Psoas muscle (tissue), 7 donors: ENCODE measurements at regions not wholly inside any gene's neighbourhood (a gene's known extent, or its start where the extent isn't known, plus 50 kb on each side); places are given as distances from the start of the nearest gene placed in this dataset.

Experiments used
- ATAC-seq, 4 donors: fragments of 200-7000 bp; cut with Tn5 transposase; one replicate each; pipeline ENCODE4 v1.9.1; 2020; ENCODE audit warnings: moderate library complexity in 3 of 4, mild to moderate bottlenecking in 2 of 4
- DNase-seq, 2 donors: peaks; one replicate each; pipeline ENCODE4 v3.0.0-alpha.2; 2020
- H3K27ac ChIP-seq: fragments of 200-600 bp; one replicate; pipeline ENCODE4 v1.8.0; 2022
- H3K27me3 ChIP-seq, 3 donors: fragments of 200-600 bp in 1 of 3; one replicate each; pipeline versions ENCODE4 v1.6.1 to v1.8.0; 2013 to 2022; ENCODE audit warnings: low read length in 2 of 3, mild to moderate bottlenecking in 2 of 3, moderate library complexity in 1 of 3; ENCODE audit not compliant: insufficient read depth in 3 of 3
- H3K36me3 ChIP-seq, 2 donors: fragments of 200-600 bp in 1 of 2; one replicate each; pipeline versions ENCODE4 v1.6.1 to v1.8.0; 2013 to 2022; ENCODE audit warnings: low read depth in 1 of 2, mild to moderate bottlenecking in 1 of 2, moderate library complexity in 1 of 2; ENCODE audit not compliant: insufficient read depth in 1 of 2
- H3K4me1 ChIP-seq: fragments of 200-600 bp; one replicate; pipeline ENCODE4 v1.8.0; 2022
- H3K4me3 ChIP-seq: fragments of 200-600 bp; one replicate; pipeline ENCODE4 v1.8.0; 2022; ENCODE audit warnings: mild to moderate bottlenecking
- H3K9me3 ChIP-seq: fragments of 200-600 bp; one replicate; pipeline ENCODE4 v1.8.0; 2022
- CTCF ChIP-seq: fragments of 200-600 bp; IDR thresholded peaks from one replicate; pipeline ENCODE4 v1.8.0; 2022; ENCODE audit warnings: antibody characterized with exemption
- WGBS, 3 donors: extraction: QIAGEN DNeasy Blood & Tissue Kit; methylation state at CpG; one replicate each; pipeline versions ENCODE4 v1.1.6 to v1.1.7; 2013; 5-methylcytosine and 5-hydroxymethylcytosine counted together
- intact Hi-C, 2 donors: fragments of 100-400 bp; cut with DNase I; formaldehyde crosslinking; loops; one replicate each; pipeline versions ENCODE4 v1.11.0 to v1.14.2; 2022
- donor health status: healthy with polysubstance abuse.
- donor health status: DM: no; HTN: no; CAD: no; lungs with moderate emphysema.
- donor health status: Bipolar disorder and iron deficiency.
- donor health status: healthy.
- donor health status: DM: yes; HTN: yes; CAD: no.
- donor health status: DM: no; HTN: no; CAD: no.
- donor health status: DM: yes; HTN: yes; CAD: no.

DNA sequence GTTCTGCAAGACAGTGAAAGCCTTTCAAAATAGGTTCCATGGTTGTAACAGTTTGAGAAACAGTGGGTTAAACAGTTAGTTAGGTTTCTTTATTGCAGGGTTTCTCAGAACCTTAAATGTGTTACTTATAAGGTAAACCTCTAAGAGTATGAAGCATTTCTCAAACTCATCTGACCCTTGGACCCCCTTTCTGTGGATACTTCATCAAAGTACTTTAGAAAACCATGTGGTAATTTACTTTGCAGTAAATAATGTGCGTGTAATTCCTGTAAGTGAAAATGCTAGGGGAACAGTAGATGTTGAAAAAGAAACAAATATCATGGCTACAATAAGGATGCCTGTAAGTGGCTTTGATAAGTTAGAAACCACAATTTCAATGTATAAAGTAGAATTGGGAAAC lies 354.6 kb upstream of the RARB start:
- intact Hi-C loops = no loop called here
- peaks cover 8% of the 10 kb centered on the region for H3K4me1 ChIP-seq
- no peak overlapping the region for H3K27ac ChIP-seq
- ATAC-seq = no peak
- no peak for DNase-seq
- TF ChIP-seq CTCF = no peak
- 54 to 74% (median 57%) methylated on average over 1 of the region's 1 CpG for WGBS, 3 donors
- no peak overlapping the region for H3K4me3 ChIP-seq
- no peaks in the 10 kb centered on the region for H3K27me3 ChIP-seq
- H3K36me3 ChIP-seq = no peaks in the 10 kb centered on the region
- H3K9me3 ChIP-seq = no peaks in the 10 kb centered on the region

DNA sequence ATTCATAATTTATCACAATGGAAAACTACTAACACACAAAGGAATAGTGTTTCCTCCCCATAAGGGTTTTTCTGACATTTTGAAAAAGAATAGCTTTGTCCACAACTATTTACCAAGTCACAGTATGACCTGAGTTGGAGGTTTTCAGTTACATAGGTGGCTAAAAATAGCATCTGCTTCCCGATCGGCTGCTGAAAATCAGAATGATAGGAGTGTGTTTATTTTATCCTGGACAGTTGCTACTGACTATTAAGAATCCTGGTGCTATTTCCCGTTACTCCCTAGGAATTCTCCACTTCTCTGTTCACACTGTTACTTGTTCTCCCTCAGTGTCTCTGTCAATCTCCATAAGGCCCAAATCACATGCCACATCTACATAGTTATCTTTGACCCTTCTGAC lies 353.9 kb upstream of the RARB start:
- intact Hi-C loops = no loop called here
- peak in 2 of 4 donors; percentile 36 to 49 for ATAC-seq
- WGBS, 3 donors = 10 to 16% (median 14%) methylated on average over 3 of the region's 3 CpGs

GRCh38 chr3:25080461-25080860 lies 347.6 kb upstream of the RARB start:
- Histone ChIP-seq H3K4me3 (no peak overlapping the region), H3K27ac (no peak overlapping the region), H3K9me3 (no peaks in the 10 kb centered on the region), H3K36me3 (no peaks in the 10 kb centered on the region), H3K4me1 (no peaks in the 10 kb centered on the region), H3K27me3 (no peaks in the 10 kb centered on the region)
- no peak for DNase-seq
- ATAC-seq = no peak
- TF ChIP-seq CTCF = no peak
- 95 to 100% (median 97%) methylated on average over 1 of the region's 1 CpG for WGBS, 3 donors
- intact Hi-C loops = no loop called here

More for the DNA sequence above, 353.9 kb upstream of the RARB start:
- Histone ChIP-seq H3K4me3 (no peak overlapping the region), H3K36me3 (no peaks in the 10 kb centered on the region), H3K27ac (no peak overlapping the region), H3K27me3 (no peaks in the 10 kb centered on the region), H3K9me3 (no peaks in the 10 kb centered on the region), H3K4me1 (peaks cover 8% of the 10 kb centered on the region)
- no peak for TF ChIP-seq CTCF
- no peak for DNase-seq

DNA sequence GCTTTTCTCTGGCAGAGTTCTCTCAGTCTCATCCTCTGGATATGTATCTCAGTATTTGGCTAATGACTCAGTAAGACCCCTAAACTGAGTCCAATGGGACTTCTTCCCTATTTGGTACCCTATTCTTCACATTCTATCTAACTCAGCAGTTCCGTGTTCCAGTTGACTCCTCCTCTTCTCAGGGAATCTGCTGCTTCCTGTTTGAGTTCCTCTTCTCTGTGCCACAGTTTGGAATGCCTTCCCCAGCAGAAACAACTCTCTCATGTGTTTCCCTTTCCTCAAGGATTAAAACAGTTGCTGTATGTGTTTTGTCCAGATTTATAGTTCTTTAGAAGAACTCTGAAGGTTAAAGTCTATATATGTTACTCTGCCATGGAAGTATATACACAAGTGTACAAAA lies 344.0 kb upstream of the RARB start:
- WGBS, 3 donors = 25 to 31% (median 28%) methylated on average over 1 of the region's 1 CpG
- TF ChIP-seq CTCF = no peak
- H3K27me3 ChIP-seq = no peaks in the 10 kb centered on the region
- no peaks in the 10 kb centered on the region for H3K9me3 ChIP-seq
- no peaks in the 10 kb centered on the region for H3K4me1 ChIP-seq
- H3K27ac ChIP-seq = no peak overlapping the region
- no peaks in the 10 kb centered on the region for H3K36me3 ChIP-seq
- DNase-seq (no peak), ATAC-seq (no peak)
- no peak overlapping the region for H3K4me3 ChIP-seq
- intact Hi-C loops = no loop called here

GRCh38 chr3:25086721-25087120 lies 341.3 kb upstream of the RARB start:
- H3K27me3 ChIP-seq = no peaks in the 10 kb centered on the region
- WGBS, 3 donors = 65 to 70% (median 67%) methylated on average over 3 of the region's 3 CpGs
- ATAC-seq = no peak
- no peak for TF ChIP-seq CTCF
- H3K9me3 ChIP-seq = no peaks in the 10 kb centered on the region
- intact Hi-C loops = no loop called here
- no peak overlapping the region for H3K4me3 ChIP-seq
- DNase-seq = no peak
- no peaks in the 10 kb centered on the region for H3K36me3 ChIP-seq
- no peak overlapping the region for H3K27ac ChIP-seq
- no peaks in the 10 kb centered on the region for H3K4me1 ChIP-seq
